ENCODE measurements at regions not wholly inside any gene's neighbourhood (a gene's known extent, or its start where the extent isn't known, plus 50 kb on each side); places are given as distances from the start of the nearest gene placed in this dataset.

- DNase-seq (ENCODE audit: low spot score): no peak
- no peak for TF ChIP-seq CTCF (IDR thresholded peaks at IDR 0.05; ENCODE audit: borderline replicate concordance, control extremely low read depth, extremely low read depth, insufficient read depth, missing control alignments)
- in situ Hi-C loops (cut with MboI; ENCODE audit: low sequenced_read_pairs, unreplicated experiment): no loop called here
Observed at GRCh38 chr14:104510794-104511611, 68.6 kb upstream of the C14orf180 start.

- TF ChIP-seq CTCF (IDR thresholded peaks at IDR 0.05; ENCODE audit: borderline replicate concordance, control extremely low read depth, extremely low read depth, insufficient read depth, missing control alignments): no peak
- no peak for DNase-seq (ENCODE audit: low spot score)
- in situ Hi-C loops (cut with MboI; ENCODE audit: low sequenced_read_pairs, unreplicated experiment): no loop called here
Observed at GRCh38 chr14:104512061-104512460, 67.5 kb upstream of the C14orf180 start.

GRCh38 chr14:104512771-104513640 is 66.6 kb upstream of the C14orf180 start:
- in situ Hi-C loops (cut with MboI; ENCODE audit: low sequenced_read_pairs, unreplicated experiment): no loop called here
- no peak for DNase-seq (ENCODE audit: low spot score)
- TF ChIP-seq CTCF (IDR thresholded peaks at IDR 0.05; ENCODE audit: borderline replicate concordance, control extremely low read depth, extremely low read depth, insufficient read depth, missing control alignments): no peak

- no peak for TF ChIP-seq CTCF (IDR thresholded peaks at IDR 0.05; ENCODE audit: borderline replicate concordance, control extremely low read depth, extremely low read depth, insufficient read depth, missing control alignments)
- no peak for DNase-seq (ENCODE audit: low spot score)
- in situ Hi-C loops (cut with MboI; ENCODE audit: low sequenced_read_pairs, unreplicated experiment): no loop called here
Observed at GRCh38 chr14:104513641-104514046, 65.9 kb upstream of the C14orf180 start.

GRCh38 chr14:104514156-104514848 is 65.3 kb upstream of the C14orf180 start:
- in situ Hi-C loops (cut with MboI; ENCODE audit: low sequenced_read_pairs, unreplicated experiment): no loop called here
- no peak for DNase-seq (ENCODE audit: low spot score)
- no peak for TF ChIP-seq CTCF (IDR thresholded peaks at IDR 0.05; ENCODE audit: borderline replicate concordance, control extremely low read depth, extremely low read depth, insufficient read depth, missing control alignments)
